Keratinocyte (primary cell): ENCODE measurements at regions not wholly inside any gene's neighbourhood (a gene's known extent, or its start where the extent isn't known, plus 50 kb on each side); places are given as distances from the start of the nearest gene placed in this dataset.

Experiments used
- DNase-seq: peaks from one replicate; pipeline ENCODE4 v3.0.0-alpha.2; 2011; ENCODE audit warnings: low read depth, missing footprints, low spot score
- FAIRE-seq: peaks from 2 replicates; lab custom pipeline; 2011; peaks lifted over from hg19 to GRCh38; lab: Jason Lieb, UNC
- H2AFZ ChIP-seq: 2 replicates; pipeline ENCODE4 v1.6.0; 2012; ENCODE audit warnings: low read length, control low read depth, inconsistent platforms; ENCODE audit not compliant: control insufficient read depth
- H3K27ac ChIP-seq: 2 replicates; pipeline ENCODE4 v1.5.1; 2011; ENCODE audit warnings: low read length; ENCODE audit not compliant: control insufficient read depth, insufficient read depth
- H3K27me3 ChIP-seq: 3 replicates; pipeline ENCODE4 v1.6.0; 2011; ENCODE audit warnings: low read length; ENCODE audit not compliant: control insufficient read depth, insufficient read depth; ENCODE audit errors: extremely low read depth
- H3K36me3 ChIP-seq, 2 experiments: 2 replicates in 1 of 2; 3 replicates in 1 of 2; pipeline ENCODE4 v1.5.1; 2011; ENCODE audit warnings: low read length in 2 of 2, mild to moderate bottlenecking in 1 of 2; ENCODE audit not compliant: control insufficient read depth in 2 of 2, insufficient read depth in 2 of 2; ENCODE audit errors: extremely low read depth in 1 of 2
- H3K4me1 ChIP-seq: 3 replicates; pipeline ENCODE4 v1.5.1; 2011; ENCODE audit warnings: low read length; ENCODE audit not compliant: control insufficient read depth, insufficient read depth; ENCODE audit errors: extremely low read depth
- H3K4me2 ChIP-seq: 3 replicates; pipeline ENCODE4 v1.6.0; 2011; ENCODE audit warnings: low read depth, low read length; ENCODE audit not compliant: control insufficient read depth, insufficient read depth; ENCODE audit errors: extremely low read depth
- H3K4me3 ChIP-seq, 3 experiments: fragments of 200-600 bp in 1 of 3; sonication (generic) in 1 of 3; 2 replicates in 2 of 3; 3 replicates in 1 of 3; pipeline ENCODE4 v1.5.1; 2011 to 2016; ENCODE audit warnings: low read length in 3 of 3, mild to moderate bottlenecking in 3 of 3, control low read depth in 2 of 3, inconsistent platforms in 1 of 3, low read depth in 1 of 3, mixed read lengths in 1 of 3, mixed run types in 1 of 3, moderate library complexity in 1 of 3; ENCODE audit not compliant: control insufficient read depth in 2 of 3, insufficient read depth in 2 of 3; ENCODE audit errors: extremely low read depth in 1 of 3
- H3K79me2 ChIP-seq: 2 replicates; pipeline ENCODE4 v1.6.0; 2012; ENCODE audit warnings: low read length; ENCODE audit not compliant: control insufficient read depth, insufficient read depth
- H3K9ac ChIP-seq: 3 replicates; pipeline ENCODE4 v1.6.0; 2011; ENCODE audit warnings: low read length; ENCODE audit not compliant: control insufficient read depth, insufficient read depth; ENCODE audit errors: extremely low read depth
- H3K9me1 ChIP-seq: 3 replicates; pipeline ENCODE4 v1.6.0; 2011; ENCODE audit warnings: low read length; ENCODE audit not compliant: control insufficient read depth, insufficient read depth; ENCODE audit errors: extremely low read depth
- H3K9me3 ChIP-seq: 2 replicates; pipeline ENCODE4 v1.5.1; 2012; ENCODE audit warnings: low read depth, low read length; ENCODE audit not compliant: control insufficient read depth
- H4K20me1 ChIP-seq: 3 replicates; pipeline ENCODE4 v1.6.0; 2011; ENCODE audit warnings: low read length; ENCODE audit not compliant: control insufficient read depth, insufficient read depth; ENCODE audit errors: extremely low read depth
- CTCF ChIP-seq, 3 experiments: IDR thresholded peaks in 1 of 3; conservative IDR thresholded peaks in 1 of 3; optimal IDR thresholded peaks in 1 of 3; 2 replicates in 2 of 3; 3 replicates in 1 of 3; pipeline versions ENCODE3 to v1.5.1; 2011; ENCODE audit warnings: low read length in 3 of 3, mild to moderate bottlenecking in 3 of 3, moderate library complexity in 2 of 3, control low read depth in 1 of 3, inconsistent platforms in 1 of 3; ENCODE audit not compliant: insufficient read depth in 2 of 3; ENCODE audit errors: extremely low read depth in 1 of 3
- EZH2 ChIP-seq: IDR thresholded peaks from one replicate; pipeline ENCODE4 v1.6.1; 2012; ENCODE audit warnings: inconsistent platforms, mild to moderate bottlenecking, low read length, moderate library complexity
- dilution Hi-C: fragments of 300-500 bp; cut with MboI; formaldehyde crosslinking; loops from one replicate; pipeline ENCODE4 v1.7.0; 2020; ENCODE audit warnings: low sequenced_read_pairs; ENCODE audit not compliant: extremely low pct_ligation_motif_present

DNA sequence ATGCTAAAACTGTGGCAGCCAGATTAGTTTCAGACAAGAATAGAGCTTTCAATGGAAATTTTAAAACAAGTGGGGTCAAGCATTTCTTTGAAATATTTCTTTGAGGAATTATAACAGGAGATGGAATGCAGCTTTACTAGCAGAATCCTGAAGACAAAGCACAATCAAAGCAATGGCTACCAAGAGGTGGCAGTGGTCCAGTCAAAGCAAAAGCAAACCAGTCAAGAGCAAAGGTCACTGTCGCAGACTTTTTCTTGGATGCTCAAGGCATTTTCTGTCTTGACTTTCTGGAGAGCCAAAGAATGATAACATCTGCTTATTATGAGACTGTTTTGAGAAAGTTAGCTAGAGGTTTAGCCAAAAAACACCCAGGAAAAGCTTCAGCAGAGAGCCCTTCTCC lies 351.2 kb upstream of the DLGAP1 start:
- Histone ChIP-seq H3K9ac (no peak overlapping the region), H3K27me3 (no peaks in the 10 kb centered on the region), H3K27ac (no peak overlapping the region), H3K4me3 (no peak overlapping the region), H3K36me3 (no peaks in the 10 kb centered on the region), H3K9me1 (no peaks in the 10 kb centered on the region), H3K9me3 (no peaks in the 10 kb centered on the region), H3K4me1 (no peaks in the 10 kb centered on the region), H2AFZ (no peak overlapping the region), H4K20me1 (no peaks in the 10 kb centered on the region), H3K79me2 (no peaks in the 10 kb centered on the region), H3K4me2 (no peak overlapping the region)
- DNase-seq: no peak
- FAIRE-seq: no peak
- dilution Hi-C loops: no loop called here
- TF ChIP-seq CTCF (optimal IDR thresholded peaks at IDR 0.05 in 1 of 3, IDR thresholded peaks at IDR 0.05 in 1 of 3, conservative IDR thresholded peaks at IDR 0.05 in 1 of 3; ENCODE audit: extremely low read depth in 1 of 3, insufficient read depth in 2 of 3, low read length in 3 of 3): no peak
- no peak for TF ChIP-seq EZH2

- H2AFZ ChIP-seq: no peak overlapping the region
- H3K9ac ChIP-seq: no peak overlapping the region
- H3K4me3 ChIP-seq: no peak overlapping the region
- no peaks in the 10 kb centered on the region for H4K20me1 ChIP-seq
- H3K36me3 ChIP-seq: no peaks in the 10 kb centered on the region
- H3K9me1 ChIP-seq: no peaks in the 10 kb centered on the region
- H3K27ac ChIP-seq: no peak overlapping the region
- no peaks in the 10 kb centered on the region for H3K9me3 ChIP-seq
- no peak for DNase-seq
- H3K27me3 ChIP-seq: no peaks in the 10 kb centered on the region
- H3K79me2 ChIP-seq: no peaks in the 10 kb centered on the region
- TF ChIP-seq CTCF (optimal IDR thresholded peaks at IDR 0.05 in 1 of 3, IDR thresholded peaks at IDR 0.05 in 1 of 3, conservative IDR thresholded peaks at IDR 0.05 in 1 of 3; ENCODE audit: extremely low read depth in 1 of 3, insufficient read depth in 2 of 3, low read length in 3 of 3) (no peak), EZH2 (no peak)
- dilution Hi-C loops: no loop called here
- no peak for FAIRE-seq
- no peak overlapping the region for H3K4me2 ChIP-seq
- H3K4me1 ChIP-seq: no peaks in the 10 kb centered on the region
Observed at GRCh38 chr18:4802296-4802695, 347.2 kb upstream of the DLGAP1 start.
